ENCODE measurements at regions not wholly inside any gene's neighbourhood (a gene's known extent, or its start where the extent isn't known, plus 50 kb on each side); places are given as distances from the start of the nearest gene placed in this dataset.

DNA sequence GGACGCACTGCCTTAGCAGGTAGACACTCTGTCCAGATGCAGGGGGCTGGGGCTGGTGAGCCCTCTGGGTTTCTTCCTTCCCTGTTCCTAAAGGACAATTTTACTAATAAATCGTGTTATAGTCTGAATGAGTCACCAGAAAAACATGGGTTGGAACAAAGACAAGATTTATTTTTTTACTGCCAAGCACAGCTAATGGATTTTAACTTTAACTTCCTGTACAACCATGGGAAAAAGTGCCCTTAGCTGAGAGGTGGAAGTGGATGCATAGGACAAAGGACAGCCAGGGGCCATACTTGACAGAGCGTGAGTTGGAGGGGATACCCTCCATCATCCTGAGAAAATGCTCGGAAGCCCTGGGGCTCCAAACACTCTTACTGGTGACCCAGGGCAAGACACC lies 300.7 kb downstream of the MSX2 start:
- no peak for DNase-seq

DNA sequence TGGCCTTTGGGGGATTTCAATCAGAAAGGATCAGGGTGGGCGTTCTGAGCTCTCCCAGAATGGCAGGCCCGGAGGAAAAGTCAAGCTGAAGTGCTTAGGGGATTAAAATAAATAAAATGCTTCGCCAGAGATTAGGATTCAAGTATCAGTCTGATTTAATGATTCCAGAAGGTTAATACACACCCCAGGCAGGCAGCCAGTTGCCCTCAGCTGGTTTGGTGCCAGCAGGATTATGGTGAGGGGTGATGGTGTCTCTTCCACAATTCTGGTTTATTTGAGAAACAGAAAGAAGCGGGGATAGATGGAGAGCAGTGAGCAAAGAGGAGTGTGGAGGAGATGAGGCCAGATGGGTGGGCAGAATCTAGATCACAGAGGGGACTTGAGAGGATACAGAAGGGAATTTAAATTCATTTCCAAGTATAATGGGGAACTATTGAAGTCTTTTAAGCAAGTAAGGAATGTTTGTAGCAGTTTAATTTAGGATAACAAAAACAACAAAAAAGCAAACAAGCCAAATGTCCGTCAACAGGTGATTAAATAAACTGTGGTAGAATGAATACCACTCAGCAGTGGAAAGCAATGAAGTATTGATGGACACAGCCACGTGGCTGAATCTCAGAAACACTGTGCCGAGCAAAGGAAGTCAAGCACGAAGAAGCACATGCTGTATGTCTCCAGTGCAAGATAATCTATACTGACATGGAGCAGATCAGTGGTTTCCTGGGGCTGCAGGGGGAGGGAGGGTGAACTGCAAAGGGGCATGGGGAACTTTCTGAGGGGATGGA lies 297.7 kb downstream of the MSX2 start:
- no peak for DNase-seq

- DNase-seq: no peak
These were observed 296.9 kb downstream of the MSX2 start for GRCh38 chr5:175021321-175021720.

DNA sequence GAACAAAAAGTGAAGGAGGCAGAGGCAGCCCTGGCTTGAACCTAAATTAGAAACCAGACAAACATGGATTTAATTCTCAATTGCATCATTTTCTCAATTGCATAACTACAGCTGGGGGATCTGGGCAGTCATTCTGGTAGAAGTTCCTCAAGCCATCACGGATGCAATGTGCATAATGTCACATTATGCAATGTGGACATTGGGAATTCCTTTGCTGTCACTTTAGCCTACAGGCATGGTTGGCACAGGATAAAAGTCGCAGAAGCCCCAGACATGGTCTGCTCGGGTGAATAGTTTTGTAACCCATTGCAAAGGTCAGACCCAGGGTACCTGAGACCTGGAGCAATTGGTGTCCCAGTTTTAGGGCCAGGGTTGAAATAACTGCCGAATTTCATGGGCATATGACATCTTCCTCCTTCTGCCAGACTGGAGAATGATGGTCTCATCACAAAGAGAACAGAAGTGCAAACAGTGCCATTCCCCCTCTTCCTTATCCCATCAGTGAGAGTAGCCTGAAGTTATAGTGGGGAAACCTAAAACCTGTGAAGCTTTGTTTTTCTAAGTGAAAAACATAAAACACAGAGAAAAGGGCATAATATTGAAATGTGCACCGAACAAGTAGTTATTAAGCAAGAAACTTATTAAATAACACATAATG lies 290.8 kb downstream of the MSX2 start:
- no peak for DNase-seq

DNA sequence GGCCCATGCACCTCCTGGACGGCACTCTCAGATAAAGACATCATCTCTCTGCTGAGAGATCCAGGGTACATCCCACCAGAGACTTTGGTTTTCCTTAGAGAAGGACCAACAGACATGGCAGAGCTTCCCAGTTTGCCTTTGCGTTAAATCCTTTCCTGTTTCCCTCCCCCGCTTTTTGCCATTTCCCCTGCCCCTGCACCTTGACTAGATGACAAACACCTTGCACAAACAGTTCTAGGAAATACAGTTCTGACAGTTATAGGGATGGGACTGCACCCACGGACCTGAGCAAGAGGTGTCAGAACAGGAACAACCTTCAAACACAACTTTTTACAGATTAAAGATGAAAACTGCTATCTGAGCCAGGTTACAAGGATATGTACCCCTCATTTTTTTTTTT lies 288.9 kb downstream of the MSX2 start:
- no peak for DNase-seq

DNA sequence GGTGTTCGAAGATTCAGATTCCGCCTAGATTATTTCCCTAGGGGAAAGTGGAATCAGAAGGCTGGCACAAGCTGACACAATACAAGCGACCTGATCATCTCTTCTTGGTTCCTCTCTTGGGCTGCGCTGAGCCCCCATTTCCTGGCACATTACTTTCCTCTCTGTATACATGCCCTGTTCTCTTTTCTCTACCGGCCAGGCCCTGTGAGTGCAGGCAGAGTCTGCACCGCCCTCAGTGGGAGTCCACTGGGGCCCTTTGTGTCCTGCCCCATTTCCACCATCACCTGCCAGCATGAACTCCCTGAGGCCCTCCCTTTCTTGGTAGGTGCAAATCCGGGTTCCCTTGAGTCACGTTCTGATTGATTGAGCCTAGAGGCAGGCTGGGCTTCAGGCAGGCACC lies 287.9 kb downstream of the MSX2 start:
- DNase-seq: no peak

DNA sequence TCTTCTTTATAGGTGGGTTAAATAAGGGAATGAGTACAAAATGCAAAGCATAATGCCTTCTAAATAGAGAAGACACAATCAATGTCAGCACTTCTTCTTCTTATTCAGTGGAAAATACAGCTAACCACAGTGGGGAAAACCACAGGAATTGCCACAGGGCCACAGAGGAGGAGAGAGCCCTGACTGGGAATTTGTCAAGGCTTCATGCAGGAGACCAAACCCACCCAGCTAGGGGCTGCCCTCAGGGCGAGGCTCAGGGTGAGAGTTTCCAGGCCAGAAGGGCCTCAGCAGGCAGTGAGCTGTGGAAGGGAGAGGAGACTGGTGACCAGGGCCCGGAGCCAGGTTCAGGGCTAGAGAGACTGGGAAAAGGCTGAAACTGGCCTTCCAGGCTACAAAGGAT lies 279.1 kb downstream of the MSX2 start:
- DNase-seq: no peak

GRCh38 chr5:175001876-175002645 lies 277.7 kb downstream of the MSX2 start:
- no peak for DNase-seq

DNA sequence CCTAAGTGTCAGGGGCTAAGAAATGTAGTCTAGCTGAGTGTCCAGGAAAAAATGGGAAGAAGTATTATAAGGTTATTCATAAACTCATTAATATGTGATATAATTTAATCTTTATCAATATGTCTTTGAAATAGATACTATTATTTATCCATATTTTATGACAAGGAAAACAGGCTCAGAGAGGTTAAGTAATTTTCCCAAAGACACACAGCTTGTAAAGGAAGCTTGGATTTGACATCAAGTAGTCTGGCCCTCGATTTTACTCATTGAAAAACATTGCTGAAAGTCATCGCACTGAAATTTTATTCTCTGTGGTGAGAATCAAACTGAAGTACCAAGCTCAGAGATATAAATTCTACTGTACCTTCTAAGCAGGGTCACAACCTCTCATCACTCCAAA lies 276.9 kb downstream of the MSX2 start:
- no peak for DNase-seq

GRCh38 chr5:174999581-174999980 lies 275.2 kb downstream of the MSX2 start:
- DNase-seq: no peak

GRCh38 chr5:174998131-174998730 lies 273.8 kb downstream of the MSX2 start:
- no peak for DNase-seq

- DNase-seq: no peak
These were observed 273.3 kb downstream of the MSX2 start for GRCh38 chr5:174997688-174998087.

GRCh38 chr5:174996941-174997340 lies 272.6 kb downstream of the MSX2 start:
- no peak for DNase-seq

- DNase-seq: no peak
These were observed 271.4 kb downstream of the MSX2 start for GRCh38 chr5:174995827-174996226.

- no peak for DNase-seq
These were observed 267.5 kb downstream of the MSX2 start for GRCh38 chr5:174991847-174992246.

DNA sequence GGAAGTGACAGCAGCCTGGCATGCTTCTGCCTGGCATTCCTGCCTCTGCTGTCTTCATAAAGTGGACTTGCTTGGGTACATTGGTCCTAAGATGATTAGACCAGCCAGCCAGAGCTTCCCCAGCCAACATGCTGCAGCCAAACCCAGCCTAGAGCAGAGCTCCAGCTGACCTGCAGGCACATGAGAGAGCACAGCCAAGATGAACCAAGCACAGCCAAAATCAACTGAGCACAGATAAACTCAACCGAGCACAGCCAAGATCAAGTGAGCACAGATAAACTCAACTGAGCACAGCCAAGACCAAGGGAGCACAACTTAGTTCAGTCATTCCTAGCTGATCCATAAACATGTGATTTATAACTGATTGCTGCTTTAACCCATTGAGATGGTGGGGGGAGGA lies 266.5 kb downstream of the MSX2 start:
- DNase-seq: no peak

DNA sequence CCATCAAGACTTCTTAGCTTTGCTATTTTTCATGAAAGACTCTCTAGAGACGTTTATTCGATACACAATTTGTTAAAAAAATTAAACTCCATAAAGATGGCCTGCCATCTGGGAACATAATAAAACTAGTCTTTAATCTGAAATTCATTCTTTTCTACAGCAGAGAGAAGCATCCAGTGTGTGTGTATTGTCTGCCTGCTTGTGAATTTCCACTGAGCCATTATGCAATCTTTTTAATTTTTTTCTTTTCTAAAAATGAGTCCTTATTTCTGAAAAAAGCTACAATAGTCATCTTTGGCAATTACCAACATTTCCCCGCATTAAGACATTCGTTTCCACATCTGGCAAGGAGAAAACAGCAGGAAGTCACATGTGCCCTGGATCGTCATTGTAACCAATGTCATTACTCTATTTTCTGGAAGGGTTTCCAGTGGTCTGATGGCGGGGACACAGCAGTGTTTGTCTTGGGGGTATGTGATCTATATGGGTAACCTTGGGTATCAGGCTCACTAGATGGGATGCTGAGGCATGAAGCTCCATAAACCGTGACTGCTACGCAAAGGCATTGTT lies 263.1 kb downstream of the MSX2 start:
- DNase-seq: no peak

DNA sequence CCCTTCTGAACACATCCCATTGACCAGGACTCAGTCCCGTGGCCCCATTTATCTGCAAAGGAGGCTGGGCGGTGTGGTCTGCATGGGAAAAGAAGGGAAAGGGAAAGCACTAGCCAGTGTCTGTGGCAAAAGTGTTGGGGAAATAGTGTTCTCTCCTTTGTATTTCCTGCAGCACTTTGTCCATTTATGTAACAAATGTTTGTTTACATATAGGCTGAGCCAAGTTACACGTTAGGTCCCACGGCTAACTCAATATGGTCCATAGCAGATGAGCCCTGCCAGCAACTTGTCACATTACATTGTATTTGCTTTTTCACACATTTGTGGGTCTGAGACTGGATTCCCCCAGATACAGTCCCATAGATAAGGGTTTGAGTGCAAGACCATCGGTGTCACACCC lies 260.5 kb downstream of the MSX2 start:
- no peak for DNase-seq

GRCh38 chr5:174982485-174982884 lies 258.1 kb downstream of the MSX2 start:
- DNase-seq: no peak

DNA sequence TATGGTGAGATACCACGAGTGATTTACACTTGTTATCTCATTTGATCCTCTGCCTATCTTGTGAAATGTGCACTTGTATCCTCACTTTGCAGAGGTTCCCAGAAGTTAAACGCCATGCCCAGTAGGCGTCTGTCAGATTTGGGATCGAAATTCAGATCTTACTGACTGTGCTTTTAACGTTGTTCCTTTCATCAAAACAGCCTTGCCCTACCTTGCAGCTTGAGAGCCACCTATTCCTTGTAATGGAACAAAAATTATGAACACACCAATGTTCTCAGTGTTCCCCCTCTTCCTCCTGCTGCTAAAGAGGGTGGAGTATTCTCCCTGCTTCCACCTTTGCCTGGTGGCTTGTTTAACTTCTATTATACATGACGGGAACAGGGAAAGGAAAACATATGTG lies 257.0 kb downstream of the MSX2 start:
- no peak for DNase-seq

DNA sequence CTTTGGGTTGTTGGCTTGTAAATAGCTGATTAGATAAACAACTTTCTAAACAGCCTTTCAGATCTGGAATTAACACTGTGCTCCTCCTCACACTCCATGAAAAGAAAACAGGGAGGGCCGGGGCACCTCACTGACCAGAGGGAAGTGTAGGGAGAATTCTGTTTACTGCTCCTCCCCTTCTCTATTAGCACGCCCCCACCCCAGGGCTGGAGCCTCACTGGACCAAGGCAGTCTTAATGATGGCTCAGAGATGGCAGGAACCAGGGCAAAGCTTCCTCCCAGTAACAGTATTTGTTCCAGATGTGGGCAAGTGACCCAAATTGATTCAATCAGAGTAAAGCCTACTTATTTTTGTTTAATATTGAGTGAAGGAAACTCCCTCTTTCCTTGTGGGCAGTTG lies 256.6 kb downstream of the MSX2 start:
- no peak for DNase-seq

GRCh38 chr5:174972291-174972690 lies 247.9 kb downstream of the MSX2 start:
- DNase-seq: peak; percentile 85

DNA sequence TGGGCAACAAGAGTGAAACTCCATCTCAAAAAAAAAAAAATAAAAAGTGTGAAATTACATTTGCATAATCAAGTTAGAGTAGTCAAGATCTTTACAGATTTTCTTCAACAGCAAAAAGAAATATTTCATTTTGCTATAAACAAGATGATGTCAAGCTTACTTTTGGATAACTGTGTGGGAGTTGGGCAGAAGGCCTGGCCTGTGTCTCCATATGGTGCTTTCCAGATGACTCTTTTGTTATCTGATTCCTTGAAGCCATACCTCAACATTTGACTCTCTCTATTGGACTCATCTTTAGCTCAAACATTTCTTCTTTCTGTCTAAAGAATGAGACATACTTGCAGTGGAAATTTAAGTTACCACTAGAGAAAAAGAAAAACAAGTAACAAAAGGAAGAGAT lies 246.8 kb downstream of the MSX2 start:
- no peak for DNase-seq

Measured in DMS153 (cell line).